Suprapubic skin (tissue), 3 donors: ENCODE measurements at regions not wholly inside any gene's neighbourhood (a gene's known extent, or its start where the extent isn't known, plus 50 kb on each side); places are given as distances from the start of the nearest gene placed in this dataset.

Experiments used
- POLR2AphosphoS5 ChIP-seq, 3 donors: sonication (generic); formaldehyde crosslinking; IDR thresholded peaks; one replicate each; pipeline ENCODE4 v1.6.1; 2017; ENCODE audit warnings: antibody characterized with exemption in 3 of 3
- TF ChIP-seq, protein P1 (sequence below), 2 donors: fragments of 200-600 bp in 1 of 2; fragments of 450-650 bp in 1 of 2; sonication (generic) in 1 of 2; IDR thresholded peaks; one replicate each; pipeline ENCODE4 v1.5.1; 2016 to 2019; ENCODE audit warnings: antibody characterized with exemption in 2 of 2, mild to moderate bottlenecking in 1 of 2, moderate library complexity in 1 of 2

DNA sequence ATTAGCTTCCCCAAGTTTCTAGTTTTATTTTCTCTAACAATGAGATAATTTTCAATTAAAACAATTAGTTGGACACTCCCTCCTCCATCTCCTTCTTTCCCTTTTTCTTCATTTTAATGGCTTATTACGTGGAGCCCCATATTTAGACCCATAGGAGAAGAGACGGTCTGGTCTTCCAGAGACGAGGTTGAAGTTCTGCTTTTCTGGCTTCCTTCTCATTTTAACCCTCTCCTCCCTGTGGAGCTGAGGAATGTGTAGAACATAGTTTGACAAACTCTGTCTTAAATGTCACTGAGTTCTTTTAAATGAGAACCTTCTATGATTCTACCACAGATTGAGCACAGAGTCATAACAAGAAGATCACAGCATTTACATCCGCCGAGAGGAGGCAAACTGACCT lies 86.8 kb downstream of the EDNRB start:
- TF ChIP-seq, protein P1, sequence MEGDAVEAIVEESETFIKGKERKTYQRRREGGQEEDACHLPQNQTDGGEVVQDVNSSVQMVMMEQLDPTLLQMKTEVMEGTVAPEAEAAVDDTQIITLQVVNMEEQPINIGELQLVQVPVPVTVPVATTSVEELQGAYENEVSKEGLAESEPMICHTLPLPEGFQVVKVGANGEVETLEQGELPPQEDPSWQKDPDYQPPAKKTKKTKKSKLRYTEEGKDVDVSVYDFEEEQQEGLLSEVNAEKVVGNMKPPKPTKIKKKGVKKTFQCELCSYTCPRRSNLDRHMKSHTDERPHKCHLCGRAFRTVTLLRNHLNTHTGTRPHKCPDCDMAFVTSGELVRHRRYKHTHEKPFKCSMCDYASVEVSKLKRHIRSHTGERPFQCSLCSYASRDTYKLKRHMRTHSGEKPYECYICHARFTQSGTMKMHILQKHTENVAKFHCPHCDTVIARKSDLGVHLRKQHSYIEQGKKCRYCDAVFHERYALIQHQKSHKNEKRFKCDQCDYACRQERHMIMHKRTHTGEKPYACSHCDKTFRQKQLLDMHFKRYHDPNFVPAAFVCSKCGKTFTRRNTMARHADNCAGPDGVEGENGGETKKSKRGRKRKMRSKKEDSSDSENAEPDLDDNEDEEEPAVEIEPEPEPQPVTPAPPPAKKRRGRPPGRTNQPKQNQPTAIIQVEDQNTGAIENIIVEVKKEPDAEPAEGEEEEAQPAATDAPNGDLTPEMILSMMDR (IDR thresholded peaks at IDR 0.05), result no peak
- no peak for TF ChIP-seq POLR2AphosphoS5 (IDR thresholded peaks at IDR 0.05)
